AG04449 (cell line): ENCODE measurements at regions not wholly inside any gene's neighbourhood (a gene's known extent, or its start where the extent isn't known, plus 50 kb on each side); places are given as distances from the start of the nearest gene placed in this dataset.

Experiments used
- CTCF ChIA-PET: fragments of 350-600 bp; formaldehyde crosslinking; extraction: SDS; loops from one replicate; lab custom pipeline; 2021; ENCODE audit warnings: antibody characterized with exemption; lab: Yijun Ruan, JAX
- POLR2A ChIA-PET: fragments of 400-600, 350-600 bp; formaldehyde crosslinking; extraction: SDS; loops from one replicate; lab custom pipeline; 2020; ENCODE audit warnings: antibody characterized with exemption, inconsistent platforms; lab: Yijun Ruan, JAX
- DNase-seq: peaks from one replicate; pipeline ENCODE4 v3.0.0-alpha.2; 2010; ENCODE audit warnings: low read depth, low spot score
- H3K4me3 ChIP-seq: 2 replicates; pipeline ENCODE4 v1.5.1; 2011; ENCODE audit warnings: low read depth, mild to moderate bottlenecking, control low read depth, low read length
- TF ChIP-seq, protein P1 (sequence below): IDR thresholded peaks from one replicate; pipeline ENCODE4 v1.5.1; 2011; ENCODE audit warnings: mild to moderate bottlenecking, moderate library complexity, low read length, control low read depth, inconsistent platforms; ENCODE audit not compliant: insufficient read depth; ENCODE audit errors: missing control alignments

DNA sequence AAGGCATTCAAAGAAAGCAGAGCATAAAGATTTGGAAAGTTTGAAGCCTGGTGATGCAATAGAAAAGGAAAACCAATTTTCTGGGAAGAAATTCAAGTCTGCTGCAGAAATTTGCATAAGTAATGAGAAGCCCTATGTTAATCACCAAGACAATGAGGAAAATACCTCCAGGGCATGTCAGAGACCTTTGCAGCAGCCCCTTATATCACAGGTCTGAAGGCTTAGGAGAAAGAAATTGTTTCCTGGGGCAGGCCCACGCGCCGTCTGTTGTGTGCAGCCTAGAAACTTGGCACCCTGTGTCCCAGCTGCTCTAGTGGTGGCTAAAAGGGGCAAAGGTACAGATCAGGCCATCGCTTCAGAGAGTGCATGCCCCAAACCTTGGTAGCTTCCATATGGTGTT, 495.3 kb upstream of the CDH6 start:
- ChIA-PET POLR2A (no interaction called here), CTCF (no interaction called here)
- TF ChIP-seq, protein P1, sequence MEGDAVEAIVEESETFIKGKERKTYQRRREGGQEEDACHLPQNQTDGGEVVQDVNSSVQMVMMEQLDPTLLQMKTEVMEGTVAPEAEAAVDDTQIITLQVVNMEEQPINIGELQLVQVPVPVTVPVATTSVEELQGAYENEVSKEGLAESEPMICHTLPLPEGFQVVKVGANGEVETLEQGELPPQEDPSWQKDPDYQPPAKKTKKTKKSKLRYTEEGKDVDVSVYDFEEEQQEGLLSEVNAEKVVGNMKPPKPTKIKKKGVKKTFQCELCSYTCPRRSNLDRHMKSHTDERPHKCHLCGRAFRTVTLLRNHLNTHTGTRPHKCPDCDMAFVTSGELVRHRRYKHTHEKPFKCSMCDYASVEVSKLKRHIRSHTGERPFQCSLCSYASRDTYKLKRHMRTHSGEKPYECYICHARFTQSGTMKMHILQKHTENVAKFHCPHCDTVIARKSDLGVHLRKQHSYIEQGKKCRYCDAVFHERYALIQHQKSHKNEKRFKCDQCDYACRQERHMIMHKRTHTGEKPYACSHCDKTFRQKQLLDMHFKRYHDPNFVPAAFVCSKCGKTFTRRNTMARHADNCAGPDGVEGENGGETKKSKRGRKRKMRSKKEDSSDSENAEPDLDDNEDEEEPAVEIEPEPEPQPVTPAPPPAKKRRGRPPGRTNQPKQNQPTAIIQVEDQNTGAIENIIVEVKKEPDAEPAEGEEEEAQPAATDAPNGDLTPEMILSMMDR = no peak
- no peak for DNase-seq
- H3K4me3 ChIP-seq = no peak overlapping the region

DNA sequence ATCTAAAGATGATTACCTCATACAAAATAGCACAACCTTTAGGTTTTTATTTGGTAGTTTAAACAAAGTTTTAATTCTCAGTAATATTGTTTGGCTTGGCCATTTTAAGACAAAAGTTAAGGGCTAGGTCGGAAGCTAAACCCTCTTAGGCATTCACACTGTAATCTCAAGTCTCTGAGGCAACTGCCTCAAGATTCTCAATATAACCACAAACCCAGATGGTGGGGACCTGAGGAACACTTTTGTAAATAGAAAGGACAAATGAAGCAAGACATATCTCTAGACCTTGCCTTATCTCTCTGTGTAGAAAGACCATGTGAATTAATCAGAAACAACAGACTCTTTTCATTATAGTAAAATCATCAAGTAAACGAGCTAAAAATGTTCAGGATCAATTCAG, 500.2 kb upstream of the CDH6 start:
- no peak for DNase-seq
- CTCF ChIA-PET = no interaction called here
- POLR2A ChIA-PET = no interaction called here
- TF ChIP-seq, protein P1 = no peak
- H3K4me3 ChIP-seq = no peak overlapping the region

DNA sequence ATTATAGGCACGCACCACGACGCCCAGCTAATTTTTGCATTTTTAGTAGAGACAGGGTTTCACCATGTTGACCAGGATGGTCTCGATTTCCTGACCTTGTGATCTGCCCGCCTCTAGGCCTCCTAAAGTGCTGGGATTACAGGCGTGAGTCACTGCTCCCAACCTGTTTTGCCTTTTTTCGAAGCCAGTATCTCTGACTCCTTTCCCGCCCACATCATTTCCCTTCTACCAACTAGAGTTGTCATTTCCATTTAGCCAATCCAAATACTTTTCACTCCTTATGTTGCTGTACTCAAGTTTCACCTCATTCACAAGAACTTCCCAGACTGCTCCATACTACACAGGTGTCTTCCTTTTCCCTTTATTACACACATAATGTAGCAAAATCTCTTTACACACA, 502.6 kb upstream of the CDH6 start:
- no peak overlapping the region for H3K4me3 ChIP-seq
- ChIA-PET POLR2A (no interaction called here), CTCF (no interaction called here)
- DNase-seq = no peak
- TF ChIP-seq, protein P1 = no peak

DNA sequence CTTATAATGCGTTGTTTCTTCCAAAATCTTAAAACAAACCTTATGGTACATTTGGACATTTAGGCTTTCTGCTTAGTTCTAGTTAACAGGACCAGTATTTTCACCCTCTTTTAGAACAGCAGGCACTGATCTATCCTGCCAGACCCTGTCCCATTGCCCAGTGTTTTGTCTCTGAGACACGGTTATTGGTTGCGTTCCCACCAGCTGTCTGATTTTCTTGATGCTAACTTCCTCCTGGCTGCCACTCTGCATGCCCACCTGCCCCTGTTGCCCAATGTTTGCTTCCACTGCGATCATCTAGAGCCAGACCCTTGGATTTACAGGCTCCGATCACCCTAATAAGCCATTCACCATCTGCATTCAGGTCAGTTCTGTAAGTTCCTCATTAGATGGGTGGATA, 506.0 kb upstream of the CDH6 start:
- CTCF ChIA-PET = no interaction called here
- TF ChIP-seq, protein P1 = no peak
- POLR2A ChIA-PET = no interaction called here
- no peak for DNase-seq
- H3K4me3 ChIP-seq = no peak overlapping the region

DNA sequence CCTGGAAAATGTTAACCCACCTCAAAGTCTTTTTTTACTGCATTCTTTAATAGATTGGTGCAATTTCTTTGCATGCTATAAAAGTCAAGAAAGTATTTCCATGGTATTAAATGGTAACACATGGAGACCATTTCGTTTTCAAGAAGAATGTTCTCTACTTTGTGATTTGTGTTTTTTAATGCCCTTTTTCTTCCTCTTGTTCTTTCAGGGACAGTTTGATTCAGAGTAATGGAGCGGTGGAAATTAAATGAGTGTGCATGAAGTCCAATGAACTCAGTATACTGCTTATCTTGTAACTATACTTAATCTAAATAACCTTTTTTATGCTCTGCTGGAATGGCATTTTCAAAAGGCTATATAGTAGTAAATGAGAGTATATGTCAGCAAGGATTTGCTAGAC, 507.0 kb upstream of the CDH6 start:
- DNase-seq = no peak
- POLR2A ChIA-PET = no interaction called here
- TF ChIP-seq, protein P1 = no peak
- CTCF ChIA-PET = no interaction called here
- H3K4me3 ChIP-seq = no peak overlapping the region

DNA sequence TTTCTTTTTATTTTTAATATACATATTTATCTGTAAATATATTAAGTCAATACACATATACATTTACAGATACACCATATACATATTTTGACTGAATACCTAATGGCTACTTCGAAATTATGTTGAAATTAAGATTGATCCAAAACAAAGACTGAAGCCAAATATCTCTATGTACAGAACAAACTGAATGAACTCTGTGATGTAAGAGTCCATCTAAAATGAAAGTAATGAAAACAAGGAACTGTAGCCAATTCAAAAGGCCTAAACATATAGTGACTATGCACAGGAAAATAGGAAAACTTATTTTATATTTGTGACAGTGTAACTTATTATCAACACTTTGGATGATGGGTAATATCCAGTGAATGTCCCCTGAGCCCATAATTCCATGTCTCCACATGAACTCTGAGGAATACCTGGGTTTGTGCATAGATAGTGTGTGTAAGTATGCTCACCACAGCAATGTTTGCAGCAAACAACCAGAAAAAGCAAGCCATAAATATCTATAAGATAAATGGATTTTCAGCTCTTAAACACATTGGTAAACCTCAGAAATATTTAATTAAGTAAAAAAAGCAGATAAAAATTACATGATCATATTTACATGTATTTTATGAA, 517.2 kb upstream of the CDH6 start:
- TF ChIP-seq, protein P1 = no peak
- ChIA-PET CTCF (no interaction called here), POLR2A (no interaction called here)
- DNase-seq = no peak
- H3K4me3 ChIP-seq = no peak overlapping the region
